Right lobe of liver (tissue), 6 donors: ENCODE measurements at regions not wholly inside any gene's neighbourhood (a gene's known extent, or its start where the extent isn't known, plus 50 kb on each side); places are given as distances from the start of the nearest gene placed in this dataset.

Experiments used
- ATAC-seq, 4 donors: fragments of 200-7000 bp; cut with Tn5 transposase; one replicate each; pipeline ENCODE4 v1.9.1; 2020; ENCODE audit warnings: mild to moderate bottlenecking in 4 of 4, moderate library complexity in 4 of 4
- DNase-seq, 3 donors: peaks; one replicate each; pipeline ENCODE4 v3.0.0-alpha.2; 2020
- H3K27ac ChIP-seq, 3 donors: fragments of 200-600 bp; one replicate each; pipeline ENCODE4 v1.8.0; 2022
- H3K27me3 ChIP-seq, 2 donors: fragments of 200-600 bp; one replicate each; pipeline ENCODE4 v1.8.0; 2022
- H3K36me3 ChIP-seq, 4 donors: fragments of 200-600 bp; sonication (generic) in 1 of 4; one replicate each; pipeline versions ENCODE4 v1.5.1 to v1.8.0; 2017 to 2022; ENCODE audit warnings: control low read depth in 1 of 4
- H3K4me1 ChIP-seq, 4 donors: fragments of 200-600 bp; sonication (generic) in 1 of 4; one replicate each; pipeline versions ENCODE4 v1.5.1 to v1.8.0; 2017 to 2022; ENCODE audit warnings: control low read depth in 1 of 4
- H3K4me3 ChIP-seq, 3 donors: fragments of 200-600 bp; one replicate each; pipeline ENCODE4 v1.8.0; 2022
- H3K9me3 ChIP-seq, 4 donors: fragments of 200-600 bp; sonication (generic) in 1 of 4; one replicate each; pipeline versions ENCODE4 v1.5.1 to v1.8.0; 2017 to 2022; ENCODE audit warnings: control low read depth in 1 of 4
- POLR2A ChIP-seq: fragments of 450-650 bp; IDR thresholded peaks from one replicate; pipeline ENCODE4 v1.6.1; 2017; ENCODE audit warnings: antibody characterized with exemption, mild to moderate bottlenecking
- WGBS: methylation state at CpG from one replicate; pipeline ENCODE4 v1.1.6; 2018; ENCODE audit warnings: low coverage, low lambda C conversion rate; ENCODE audit not compliant: insufficient coverage; ENCODE audit errors: missing lambda C conversion rate; 5-methylcytosine and 5-hydroxymethylcytosine counted together
- intact Hi-C, 2 donors: fragments of 100-400 bp; cut with DNase I; formaldehyde crosslinking; loops; one replicate each; pipeline versions ENCODE4 v1.11.2 to v1.14.1; 2022
- TF ChIP-seq, protein P1 (sequence below), 4 donors: fragments of 200-600 bp in 3 of 4; fragments of 450-650 bp in 1 of 4; IDR thresholded peaks; one replicate each; pipeline versions ENCODE4 v1.5.1 to v1.8.0; 2016 to 2022; ENCODE audit warnings: antibody characterized with exemption in 4 of 4, mild to moderate bottlenecking in 2 of 4
- donor health status: DM: no; HTN: yes; CAD: no.
- donor health status: DM: no; HTN: no; CAD: no.
- donor health status: DM: no; HTN: no; CAD: no.
- donor health status: DM: no; HTN: yes; CAD: no.
- donor health status: DM: no; HTN: yes; CAD: no.

DNA sequence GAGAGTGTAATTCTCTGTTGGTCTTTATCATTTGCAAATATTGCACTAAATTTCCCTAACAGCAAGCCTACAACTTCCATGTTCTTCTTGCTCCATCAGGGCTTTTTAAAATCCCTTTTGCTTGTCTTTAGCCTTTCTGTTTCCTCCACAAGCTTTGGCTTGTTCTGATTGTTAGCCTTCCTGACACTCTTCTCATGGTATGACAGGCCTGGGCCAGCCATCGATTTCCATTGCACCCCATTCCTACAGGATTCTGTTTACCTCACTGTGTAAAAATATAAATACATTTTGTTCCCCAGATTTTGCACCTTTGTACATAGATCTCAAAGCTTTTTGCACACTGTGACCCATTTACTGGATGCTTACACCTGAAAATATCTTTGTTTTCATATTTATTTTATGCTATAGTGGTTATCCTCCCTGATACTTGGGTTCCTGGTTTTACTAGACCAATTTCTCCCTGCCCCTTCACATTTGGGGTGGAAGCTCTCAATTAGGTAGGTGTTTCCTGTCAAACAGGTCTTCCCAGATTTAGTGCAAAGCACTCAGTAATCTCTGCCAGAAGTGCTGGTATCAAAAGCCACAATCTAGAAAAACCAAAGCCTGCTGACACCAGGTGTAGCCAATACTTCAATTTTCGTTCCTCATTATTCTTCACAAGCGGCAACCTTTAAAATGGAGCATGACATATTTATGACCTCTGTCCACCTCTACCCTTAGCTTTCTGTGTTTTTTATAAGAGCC is 57.9 kb upstream of the PPP2R3A start:
- DNase-seq (no peak), ATAC-seq (no peak)
- no peak overlapping the region for H3K4me3 ChIP-seq
- intact Hi-C loops = no loop called here
- H3K36me3 ChIP-seq = no peaks in the 10 kb centered on the region
- no peak overlapping the region for H3K27ac ChIP-seq
- H3K27me3 ChIP-seq = no peaks in the 10 kb centered on the region
- no peaks in the 10 kb centered on the region for H3K4me1 ChIP-seq
- 77% methylated on average over 3 of the region's 3 CpGs for WGBS
- no peak for TF ChIP-seq POLR2A
- TF ChIP-seq, protein P1, sequence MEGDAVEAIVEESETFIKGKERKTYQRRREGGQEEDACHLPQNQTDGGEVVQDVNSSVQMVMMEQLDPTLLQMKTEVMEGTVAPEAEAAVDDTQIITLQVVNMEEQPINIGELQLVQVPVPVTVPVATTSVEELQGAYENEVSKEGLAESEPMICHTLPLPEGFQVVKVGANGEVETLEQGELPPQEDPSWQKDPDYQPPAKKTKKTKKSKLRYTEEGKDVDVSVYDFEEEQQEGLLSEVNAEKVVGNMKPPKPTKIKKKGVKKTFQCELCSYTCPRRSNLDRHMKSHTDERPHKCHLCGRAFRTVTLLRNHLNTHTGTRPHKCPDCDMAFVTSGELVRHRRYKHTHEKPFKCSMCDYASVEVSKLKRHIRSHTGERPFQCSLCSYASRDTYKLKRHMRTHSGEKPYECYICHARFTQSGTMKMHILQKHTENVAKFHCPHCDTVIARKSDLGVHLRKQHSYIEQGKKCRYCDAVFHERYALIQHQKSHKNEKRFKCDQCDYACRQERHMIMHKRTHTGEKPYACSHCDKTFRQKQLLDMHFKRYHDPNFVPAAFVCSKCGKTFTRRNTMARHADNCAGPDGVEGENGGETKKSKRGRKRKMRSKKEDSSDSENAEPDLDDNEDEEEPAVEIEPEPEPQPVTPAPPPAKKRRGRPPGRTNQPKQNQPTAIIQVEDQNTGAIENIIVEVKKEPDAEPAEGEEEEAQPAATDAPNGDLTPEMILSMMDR (IDR thresholded peaks at IDR 0.05) = no peak
- H3K9me3 ChIP-seq = no peaks in the 10 kb centered on the region

DNA sequence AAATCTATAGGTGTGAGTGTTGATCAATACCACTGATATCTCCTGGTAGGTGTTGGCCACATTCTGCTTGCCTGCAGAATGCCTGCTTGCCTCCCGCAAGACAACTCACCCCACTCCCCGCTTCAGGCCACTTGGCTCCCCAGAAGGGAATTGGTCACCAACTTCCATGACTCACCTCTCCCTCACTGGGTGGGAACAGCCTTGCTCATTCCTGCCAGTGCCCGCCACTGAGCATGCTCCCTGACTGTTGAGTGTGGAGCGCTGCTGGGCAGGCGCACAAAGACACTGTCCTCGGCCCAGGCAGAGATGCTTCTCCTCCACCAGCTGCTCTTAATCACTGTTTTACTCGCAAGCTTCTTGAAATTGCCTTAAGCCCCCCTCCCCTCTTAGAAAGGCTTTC is 57.3 kb upstream of the PPP2R3A start:
- no peaks in the 10 kb centered on the region for H3K36me3 ChIP-seq
- no peak overlapping the region for H3K4me3 ChIP-seq
- intact Hi-C loops = no loop called here
- DNase-seq (no peak), ATAC-seq (no peak)
- no peaks in the 10 kb centered on the region for H3K4me1 ChIP-seq
- 90% methylated on average over 7 of the region's 7 CpGs for WGBS
- no peaks in the 10 kb centered on the region for H3K9me3 ChIP-seq
- H3K27ac ChIP-seq = no peak overlapping the region
- no peak for TF ChIP-seq POLR2A
- H3K27me3 ChIP-seq = no peaks in the 10 kb centered on the region

DNA sequence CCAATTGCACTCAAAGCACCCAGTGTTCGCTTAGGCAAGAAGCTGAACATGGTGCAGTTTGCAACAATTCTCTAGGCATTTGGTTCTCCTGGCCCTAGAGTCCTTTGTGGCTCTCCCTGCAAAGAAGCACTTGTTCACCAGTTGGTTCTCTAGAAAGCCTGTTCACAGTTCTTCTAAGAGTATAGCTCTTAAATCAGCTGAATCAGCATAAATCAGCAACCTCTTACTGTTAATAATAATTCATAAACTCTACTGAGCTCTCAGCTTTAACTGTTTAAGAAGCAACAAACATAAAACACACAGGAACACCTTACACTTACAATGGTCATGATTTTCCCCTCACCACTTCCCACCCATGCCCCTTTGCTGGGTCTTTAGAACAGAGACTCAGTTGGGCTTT is 56.8 kb upstream of the PPP2R3A start:
- Histone ChIP-seq H3K4me3 (no peak overlapping the region), H3K4me1 (no peaks in the 10 kb centered on the region), H3K9me3 (no peaks in the 10 kb centered on the region), H3K27ac (no peak overlapping the region), H3K27me3 (no peaks in the 10 kb centered on the region), H3K36me3 (no peaks in the 10 kb centered on the region)
- intact Hi-C loops = no loop called here
- TF ChIP-seq POLR2A = no peak
- TF ChIP-seq, protein P1 (IDR thresholded peaks at IDR 0.05) = no peak
- ATAC-seq (no peak), DNase-seq (no peak)
- 86% methylated on average over 1 of the region's 1 CpG for WGBS

DNA sequence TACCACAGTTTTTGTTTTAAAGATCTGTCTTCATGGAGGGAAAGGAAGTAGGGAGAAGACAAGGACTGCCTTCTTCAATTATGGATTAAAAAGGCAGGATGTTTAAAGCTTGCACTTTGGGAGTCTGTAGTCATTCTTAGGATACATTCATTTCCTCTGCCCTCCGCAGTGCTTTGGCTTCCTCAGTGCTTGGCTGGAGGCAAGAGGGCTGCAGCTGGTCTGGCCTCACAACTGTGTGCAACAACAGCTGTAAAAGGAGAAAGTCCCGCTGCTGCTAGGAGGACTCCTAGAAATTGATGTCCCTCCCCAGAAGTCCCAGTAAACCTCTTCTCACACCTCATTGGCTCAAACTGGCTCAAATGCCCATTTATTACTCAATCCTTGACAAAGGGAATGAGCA is 54.4 kb upstream of the PPP2R3A start:
- whole genome bisulfite sequencing = 42% methylated on average over 2 of the region's 2 CpGs
- Histone ChIP-seq H3K4me3 (no peak overlapping the region), H3K27me3 (no peaks in the 10 kb centered on the region), H3K4me1 (no peaks in the 10 kb centered on the region), H3K36me3 (no peaks in the 10 kb centered on the region), H3K9me3 (no peaks in the 10 kb centered on the region), H3K27ac (no peak overlapping the region)
- intact Hi-C loops = no loop called here
- ATAC-seq = no peak
- no peak for DNase-seq
- TF ChIP-seq, protein P1 (IDR thresholded peaks at IDR 0.05) = no peak
- no peak for TF ChIP-seq POLR2A

DNA sequence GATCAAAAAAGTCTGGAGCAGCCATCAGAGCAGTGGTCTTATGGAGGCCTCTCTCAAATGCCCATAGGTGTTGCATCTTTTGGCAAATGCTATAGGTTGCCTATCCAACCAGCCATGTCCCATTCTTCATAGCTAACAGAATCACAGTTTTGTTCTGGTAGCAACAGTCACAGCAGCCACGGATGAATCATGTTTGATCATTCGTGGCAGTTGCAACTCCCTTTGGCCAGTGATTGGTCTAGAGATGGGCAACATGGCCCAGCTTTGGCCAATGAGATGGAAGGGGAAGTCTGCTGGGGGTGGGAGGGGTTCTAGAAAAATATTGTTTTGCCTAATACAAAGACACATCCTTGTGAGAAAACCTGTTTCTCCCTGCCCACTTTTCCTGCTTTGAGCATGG is 50.3 kb upstream of the PPP2R3A start:
- no peak for ATAC-seq
- WGBS = 77% methylated on average over 2 of the region's 2 CpGs
- no peak for TF ChIP-seq POLR2A
- TF ChIP-seq, protein P1 (IDR thresholded peaks at IDR 0.05) = no peak
- Histone ChIP-seq H3K4me3 (no peak overlapping the region), H3K4me1 (no peaks in the 10 kb centered on the region), H3K27me3 (no peaks in the 10 kb centered on the region), H3K36me3 (no peaks in the 10 kb centered on the region), H3K9me3 (no peaks in the 10 kb centered on the region), H3K27ac (no peak overlapping the region)
- no peak for DNase-seq
- intact Hi-C loops = no loop called here
